ENCODE measurements at regions not wholly inside any gene's neighbourhood (a gene's known extent, or its start where the extent isn't known, plus 50 kb on each side); places are given as distances from the start of the nearest gene placed in this dataset.
"Not testable (repeated sequence)": the region's sequence is repeated elsewhere in the genome, so short reads cannot be mapped to it uniquely, and the experiment has no call there.

DNA sequence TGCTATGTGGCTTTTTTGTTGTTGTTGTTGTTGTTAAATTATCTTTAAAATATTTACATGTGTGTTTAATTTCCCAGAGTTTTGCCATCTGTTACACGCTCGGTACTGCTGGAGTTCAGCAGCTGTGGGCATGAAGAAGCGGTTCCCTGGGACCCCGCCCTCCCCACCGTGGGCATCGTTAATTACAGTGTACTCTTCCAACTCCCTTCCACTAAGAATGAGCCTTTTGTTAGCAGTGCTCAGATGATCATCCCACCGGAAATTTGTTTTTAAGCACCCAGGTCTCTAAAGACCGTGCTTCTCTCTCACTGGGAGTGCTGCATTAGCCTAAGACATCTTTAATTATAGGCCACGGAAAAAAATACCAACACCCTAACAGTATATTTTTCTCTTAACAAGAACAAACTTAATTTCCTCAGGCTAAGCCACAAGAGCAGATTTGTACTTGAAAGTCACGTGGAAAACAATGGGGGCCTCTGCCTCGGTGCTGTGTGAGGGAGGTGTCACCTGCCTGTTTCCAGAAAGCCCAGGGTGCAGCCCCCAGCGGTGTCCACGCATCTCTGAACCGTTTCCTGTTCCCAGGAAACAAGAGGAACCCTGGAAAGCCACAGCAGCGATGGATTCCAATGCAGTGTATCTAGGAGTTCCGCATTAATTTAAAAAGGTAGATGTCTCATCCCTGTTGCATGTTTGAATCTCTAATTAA is 113.3 kb upstream of the FRMD1 start:
- DNase-seq = no peak

DNA sequence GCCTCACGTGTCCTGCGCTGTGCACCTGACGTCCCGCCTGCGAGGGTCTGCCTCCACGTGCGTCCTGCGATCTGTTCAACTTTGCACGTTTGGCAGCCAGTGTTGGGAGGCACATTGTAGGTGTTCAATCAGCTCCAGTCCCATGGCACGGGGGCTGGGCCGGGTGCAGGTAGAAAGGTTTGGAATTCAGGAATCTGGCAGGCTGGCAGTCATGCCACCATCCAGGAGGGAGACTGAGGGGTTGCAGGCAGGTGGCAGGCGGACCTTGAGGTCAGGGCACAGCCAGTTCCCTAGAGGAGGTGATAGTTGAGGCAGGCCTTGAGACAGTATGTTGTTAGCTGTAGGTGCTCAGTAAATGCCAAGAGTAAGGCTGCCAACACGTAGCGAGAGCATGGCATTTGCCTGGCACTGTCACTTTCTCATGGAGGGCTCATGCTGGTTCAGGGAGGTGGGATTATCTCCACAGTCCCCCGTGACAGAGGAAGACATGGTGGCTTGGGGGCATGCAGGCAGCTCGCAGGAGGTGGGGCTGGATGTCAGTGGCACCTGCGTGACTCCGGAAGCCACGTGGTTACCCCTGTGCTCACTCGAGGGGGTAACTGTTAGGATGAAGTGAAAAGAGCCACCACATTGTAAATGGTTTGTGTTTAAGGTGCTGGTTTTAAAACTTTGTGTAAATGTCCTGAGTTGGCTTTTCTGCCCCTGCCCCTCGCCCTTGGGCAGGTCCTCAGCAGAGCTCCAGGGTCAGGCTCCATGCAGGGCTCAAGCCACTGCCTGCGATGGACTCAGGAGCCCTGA is 111.8 kb upstream of the FRMD1 start:
- DNase-seq = no peak

DNA sequence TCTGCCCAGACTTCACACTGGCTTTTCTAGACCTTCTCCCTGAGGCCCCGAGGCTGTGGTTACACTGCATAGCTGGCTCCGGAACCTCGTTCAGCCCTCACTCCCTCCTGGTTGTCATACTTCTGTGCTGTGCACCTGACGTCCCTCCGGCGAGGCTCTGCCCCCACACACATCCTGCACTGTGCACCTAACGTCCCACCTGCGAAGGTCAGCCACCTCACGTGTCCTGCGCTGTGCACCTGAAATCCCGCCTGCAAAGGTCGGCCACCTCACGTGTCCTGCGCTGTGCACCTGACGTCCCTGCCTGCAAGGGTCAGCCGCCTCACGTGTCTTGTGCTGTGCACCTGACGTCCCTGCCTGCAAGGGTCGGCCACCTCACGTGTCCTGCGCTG is 111.0 kb upstream of the FRMD1 start:
- no peak for DNase-seq

DNA sequence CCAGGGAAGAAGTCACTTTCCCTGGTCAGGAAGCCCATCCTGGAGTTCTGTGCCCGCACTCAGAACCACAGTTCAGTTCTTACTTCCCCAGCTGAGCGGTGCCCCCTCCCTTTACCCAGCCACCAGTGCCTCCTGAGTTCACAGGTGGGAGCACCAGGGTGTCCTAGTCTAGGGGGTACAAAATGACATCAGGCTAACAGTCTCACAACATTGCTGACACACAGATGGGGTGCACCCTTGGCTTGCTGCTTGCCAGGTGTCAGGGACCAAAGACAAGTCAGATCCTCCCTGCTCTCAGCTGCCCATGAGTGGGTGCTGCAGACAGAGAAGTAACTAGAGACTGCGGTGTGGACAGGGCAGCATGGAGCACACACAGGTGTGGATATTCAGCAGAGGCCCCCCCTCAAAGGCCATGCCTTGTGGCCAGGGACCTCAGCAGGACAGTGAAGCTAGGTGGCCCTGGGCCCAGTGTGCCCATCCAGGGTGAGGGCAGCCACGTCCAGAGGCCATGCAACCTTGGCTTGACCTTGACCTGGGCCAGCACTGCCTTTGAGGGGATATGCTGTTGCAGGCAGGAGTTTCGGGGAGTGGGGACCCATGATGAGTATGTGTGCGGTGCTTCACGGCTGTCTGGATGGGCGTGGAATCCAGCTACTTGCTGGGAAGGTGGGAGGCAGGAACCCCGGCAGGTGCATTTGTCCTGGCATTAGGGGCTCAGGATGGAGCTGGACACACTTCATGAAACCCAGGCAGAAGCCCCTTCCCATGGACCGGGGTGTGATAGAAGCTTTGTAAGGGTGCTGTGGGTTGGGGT is 110.4 kb upstream of the FRMD1 start:
- no peak for DNase-seq

GRCh38 chr6:168188369-168189199 is 109.6 kb upstream of the FRMD1 start:
- no peak for DNase-seq

- DNase-seq = no peak
These were observed 107.4 kb upstream of the FRMD1 start for GRCh38 chr6:168186438-168186837.

DNA sequence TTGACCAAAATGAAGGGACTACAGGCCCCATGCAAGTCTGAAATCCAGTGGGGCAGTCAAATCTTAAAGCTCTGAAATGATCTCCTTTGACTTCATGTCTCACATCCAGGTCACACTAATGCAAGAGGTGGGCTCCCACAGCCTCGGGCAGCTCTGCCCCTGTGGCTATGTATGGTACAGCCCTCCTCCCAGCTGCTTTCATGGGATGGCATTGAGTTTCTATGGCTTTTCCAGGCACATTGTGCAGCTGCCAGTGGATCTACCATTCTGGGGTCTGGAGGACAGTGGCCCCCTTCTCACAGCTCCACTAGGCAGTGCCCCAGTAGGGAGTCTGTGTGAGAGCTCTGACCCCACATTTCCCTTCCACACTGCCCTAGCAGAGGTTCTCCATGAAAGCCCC is 107.0 kb upstream of the FRMD1 start:
- not testable (repeated sequence) for DNase-seq

DNA sequence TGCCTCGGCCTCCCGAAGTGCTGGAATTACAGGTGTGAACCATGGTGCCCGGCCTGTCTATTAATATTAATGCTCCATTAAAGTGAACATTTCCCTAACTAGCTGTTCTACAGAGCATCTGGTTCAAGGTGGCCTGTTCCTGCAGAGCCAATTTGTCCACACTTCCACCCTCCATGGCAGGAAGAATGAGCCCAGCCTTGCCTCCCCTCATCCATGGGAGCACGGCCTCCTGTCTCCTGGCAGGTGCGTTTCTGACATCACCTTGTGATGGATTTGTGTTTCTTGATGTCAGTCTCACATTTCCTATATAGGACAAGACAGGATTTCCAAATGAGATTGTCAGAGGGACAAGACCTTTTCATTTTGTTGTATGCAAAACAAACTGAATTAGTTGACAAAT is 105.7 kb upstream of the FRMD1 start:
- no peak for DNase-seq

DNA sequence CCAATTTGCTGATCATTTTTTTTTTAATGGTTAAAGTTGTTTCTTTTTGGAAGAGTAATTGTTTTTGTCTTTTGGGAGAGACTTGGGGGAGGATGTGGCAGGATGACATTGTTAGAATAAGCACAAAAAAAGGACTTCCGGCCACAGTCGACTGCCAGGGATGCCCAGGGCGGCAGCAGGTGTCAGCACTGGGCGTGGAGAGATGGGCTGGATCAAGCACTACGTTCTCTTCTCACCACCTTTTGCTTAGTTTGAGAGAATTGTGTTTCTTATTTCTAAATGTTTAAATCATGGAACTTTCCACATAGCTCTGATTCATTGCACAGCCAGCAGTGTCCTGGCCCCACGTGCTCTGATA is 104.6 kb upstream of the FRMD1 start:
- no peak for DNase-seq

GRCh38 chr6:168182908-168183612 is 104.0 kb upstream of the FRMD1 start:
- DNase-seq = no peak

GRCh38 chr6:168182366-168182765 is 103.4 kb upstream of the FRMD1 start:
- DNase-seq = no peak

DNA sequence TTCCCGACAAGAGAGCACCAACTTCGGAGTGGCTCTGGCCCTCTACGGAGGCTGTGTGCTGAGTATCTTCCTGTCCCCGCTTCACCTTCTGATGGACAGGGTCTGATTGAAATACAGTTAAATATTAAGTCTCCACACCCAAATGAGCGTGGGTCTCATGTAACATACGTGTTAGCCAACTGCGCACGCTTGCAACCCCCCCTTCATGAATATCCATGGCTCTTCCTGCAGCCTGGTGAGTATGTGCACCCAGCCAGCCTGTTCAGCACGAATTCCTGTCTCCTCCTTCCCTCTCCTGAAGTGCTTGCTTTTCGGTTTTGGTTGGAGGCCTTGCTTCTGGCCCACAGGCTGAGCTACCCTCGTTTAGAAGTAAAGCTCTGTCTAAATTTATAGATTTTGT is 102.9 kb upstream of the FRMD1 start:
- no peak for DNase-seq

DNA sequence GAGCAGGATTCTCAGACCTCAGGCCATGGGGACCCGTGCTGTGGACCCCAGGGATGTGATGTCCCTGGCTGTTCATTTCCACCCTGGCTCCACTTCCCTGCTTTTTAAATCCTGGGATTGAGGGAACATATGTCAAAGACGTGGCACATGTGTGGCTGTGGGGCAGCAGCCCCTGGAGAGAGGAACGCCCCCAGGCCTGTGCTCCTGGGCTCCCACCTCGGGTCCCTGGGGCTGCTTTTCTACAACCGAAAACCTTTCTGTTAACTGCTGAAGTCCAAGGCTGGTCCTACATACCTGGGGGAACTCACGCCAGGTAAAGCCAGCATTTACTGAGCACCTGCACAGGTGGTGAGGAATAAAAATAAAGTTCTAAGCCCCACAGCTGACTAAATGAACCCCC is 102.3 kb upstream of the FRMD1 start:
- no peak for DNase-seq

DNA sequence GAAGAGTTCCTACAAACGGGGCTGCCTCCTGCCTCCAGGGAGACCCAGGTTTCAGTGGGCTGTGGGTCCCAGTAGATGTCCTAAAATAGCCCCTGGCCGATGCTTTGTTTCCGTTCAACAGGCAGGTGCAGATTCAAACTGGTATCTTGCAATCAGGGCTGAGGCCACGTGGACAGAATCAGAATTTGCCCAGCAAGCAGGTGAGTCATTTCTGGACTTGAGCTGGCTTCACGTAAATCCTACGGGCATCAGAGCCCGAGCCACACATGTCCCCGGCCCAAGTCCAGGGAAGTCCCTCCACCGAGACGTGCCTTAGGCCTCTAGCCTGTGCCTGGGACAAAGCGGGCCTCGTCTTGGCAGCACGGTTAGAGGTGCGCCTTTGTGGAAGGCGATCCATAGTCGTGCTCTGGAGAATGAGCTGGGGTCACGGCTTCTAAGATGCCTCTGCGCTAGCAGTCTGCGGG is 101.6 kb upstream of the FRMD1 start:
- DNase-seq = no peak

- no peak for DNase-seq
These were observed 100.8 kb upstream of the FRMD1 start for GRCh38 chr6:168179702-168180382.

GRCh38 chr6:168179133-168179532 is 100.1 kb upstream of the FRMD1 start:
- no peak for DNase-seq

DNA sequence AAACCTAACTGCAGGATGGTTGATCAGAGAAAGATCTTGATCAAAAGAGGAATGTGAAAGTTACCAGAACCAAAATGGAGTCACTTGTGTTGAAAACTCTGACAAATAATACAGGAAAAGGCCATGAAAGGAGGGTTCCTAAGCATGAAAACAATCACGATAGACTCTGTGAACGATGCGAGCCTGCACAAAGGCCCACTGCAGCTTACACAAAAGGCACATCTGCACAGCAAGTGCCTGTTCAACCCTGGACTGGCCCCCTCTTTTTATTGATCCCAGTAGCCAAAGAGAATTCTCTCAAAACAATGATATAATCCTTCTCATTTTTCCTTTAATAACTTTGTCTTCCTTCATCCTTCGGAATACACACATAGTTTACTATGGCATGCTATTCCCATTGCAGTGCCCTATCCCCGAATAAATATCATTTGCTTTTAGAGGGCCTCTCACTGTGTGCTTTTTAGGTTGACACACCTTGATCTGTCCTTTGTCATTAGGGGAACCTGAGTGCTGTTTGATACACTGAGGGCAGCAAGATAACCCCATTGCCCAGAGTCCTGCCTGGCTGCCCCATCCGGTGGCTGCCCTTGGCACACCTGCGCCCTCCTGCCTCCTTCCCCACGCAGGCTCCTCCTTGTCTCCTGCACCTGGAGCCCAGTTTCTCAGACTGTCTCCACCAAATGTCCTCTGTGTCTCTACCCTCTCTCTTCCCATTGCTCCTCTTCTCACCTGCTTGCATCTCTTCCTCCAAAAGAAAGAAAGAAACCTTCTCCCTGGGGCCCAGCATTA is 98.3 kb upstream of the FRMD1 start:
- no peak for DNase-seq

DNA sequence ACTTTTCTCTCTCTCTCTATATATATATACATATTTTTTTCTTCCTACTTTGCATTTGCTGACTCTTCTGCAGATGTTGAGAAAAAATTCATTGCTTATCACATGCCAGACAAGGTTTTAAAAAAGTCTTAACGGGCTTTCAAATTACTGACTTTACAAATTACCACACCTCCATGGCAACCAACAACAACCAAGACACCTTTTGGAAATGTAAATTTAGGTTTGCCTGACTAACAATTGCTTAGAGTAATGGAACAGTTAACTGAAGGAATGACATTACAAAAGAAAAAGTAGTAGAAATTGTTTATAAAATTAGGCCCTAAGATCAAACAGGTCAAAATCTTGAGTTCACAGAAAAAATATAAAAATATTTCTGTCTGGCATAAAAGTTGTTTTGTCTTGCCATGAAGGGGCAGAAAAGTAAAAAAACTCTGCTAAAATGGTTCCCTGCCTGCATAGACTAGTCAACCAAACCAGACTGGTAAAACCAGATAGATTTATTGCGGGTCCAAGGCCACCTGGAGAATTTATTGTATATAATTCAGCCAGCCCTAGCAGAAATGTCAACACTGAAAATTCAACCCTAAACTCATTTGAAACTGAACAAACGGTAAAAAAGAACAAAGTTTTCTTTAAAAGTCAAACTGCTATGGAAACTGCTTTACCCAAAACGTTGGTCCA is 92.8 kb upstream of the FRMD1 start:
- DNase-seq = no peak

- DNase-seq = no peak
These were observed 92.0 kb upstream of the FRMD1 start for GRCh38 chr6:168170841-168171601.

Measured in CD4-positive, alpha-beta T cell treated with Interleukin-4 for 1 hour (primary cell).